Upper lobe of left lung (tissue), 4 donors: ENCODE measurements at regions not wholly inside any gene's neighbourhood (a gene's known extent, or its start where the extent isn't known, plus 50 kb on each side); places are given as distances from the start of the nearest gene placed in this dataset.

Experiments used
- CTCF ChIP-seq, 6 experiments: fragments of 450-650 bp in 4 of 6; fragments of 200-600 bp in 2 of 6; sonication (generic) in 2 of 6; IDR thresholded peaks; one replicate each; pipeline ENCODE4 v1.5.1; 2016 to 2019; ENCODE audit warnings: antibody characterized with exemption in 6 of 6
- POLR2AphosphoS5 ChIP-seq, 2 donors: sonication (generic); formaldehyde crosslinking; IDR thresholded peaks; one replicate each; pipeline ENCODE4 v1.5.1; 2017; ENCODE audit warnings: antibody characterized with exemption in 2 of 2

DNA sequence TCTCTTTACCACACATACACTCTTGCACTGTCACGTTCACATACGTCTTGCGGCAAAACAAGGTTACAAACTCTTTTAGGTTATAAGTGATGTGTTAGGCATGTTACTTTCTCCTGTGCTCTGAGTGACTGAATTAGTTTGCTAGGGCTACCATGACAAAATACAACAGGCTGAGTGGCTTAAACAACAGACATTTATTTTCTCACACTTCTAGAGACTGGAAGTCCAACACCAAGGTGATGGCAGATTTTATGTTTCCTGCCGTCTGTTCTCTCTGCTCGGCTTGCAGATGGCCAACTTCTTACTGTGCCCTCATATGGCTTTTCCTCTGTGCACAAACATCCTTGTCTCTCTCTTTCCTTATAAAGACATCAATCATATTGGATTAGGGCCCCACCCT is 1224.3 kb upstream of the TENM3 start:
- TF ChIP-seq POLR2AphosphoS5 (IDR thresholded peaks at IDR 0.05) (no peak), CTCF (IDR thresholded peaks at IDR 0.05) (no peak)
